Left kidney (tissue), 1 donor: ENCODE measurements at regions not wholly inside any gene's neighbourhood (a gene's known extent, or its start where the extent isn't known, plus 50 kb on each side); places are given as distances from the start of the nearest gene placed in this dataset.

Experiments
- DNase-seq: peaks from one replicate; pipeline ENCODE4 v3.0.0-alpha.2; 2013

GRCh38 chr5:133707629-133708028 lies 95.3 kb upstream of the FSTL4 start:
- no peak for DNase-seq

GRCh38 chr5:133706506-133707430 lies 94.4 kb upstream of the FSTL4 start:
- DNase-seq: no peak

GRCh38 chr5:133705331-133705730 lies 93.0 kb upstream of the FSTL4 start:
- no peak for DNase-seq

GRCh38 chr5:133704411-133704810 lies 92.1 kb upstream of the FSTL4 start:
- no peak for DNase-seq

GRCh38 chr5:133703935-133704334 lies 91.6 kb upstream of the FSTL4 start:
- DNase-seq: no peak

GRCh38 chr5:133702791-133703770 lies 90.7 kb upstream of the FSTL4 start:
- no peak for DNase-seq

- DNase-seq: no peak
Measured at GRCh38 chr5:133701871-133702270, 89.5 kb upstream of the FSTL4 start.

- DNase-seq: no peak
Measured at GRCh38 chr5:133700251-133700650, 87.9 kb upstream of the FSTL4 start.

- DNase-seq: no peak
Measured at GRCh38 chr5:133698646-133699526, 86.5 kb upstream of the FSTL4 start.

- no peak for DNase-seq
Measured at GRCh38 chr5:133698259-133698554, 85.9 kb upstream of the FSTL4 start.

GRCh38 chr5:133697536-133698258 lies 85.4 kb upstream of the FSTL4 start:
- DNase-seq: no peak

- no peak for DNase-seq
Measured at GRCh38 chr5:133696782-133697507, 84.6 kb upstream of the FSTL4 start.

- DNase-seq: no peak
Measured at GRCh38 chr5:133696006-133696584, 83.8 kb upstream of the FSTL4 start.

- no peak for DNase-seq
Measured at GRCh38 chr5:133694181-133694831, 82.0 kb upstream of the FSTL4 start.

GRCh38 chr5:133691448-133691847 lies 79.1 kb upstream of the FSTL4 start:
- DNase-seq: no peak

- DNase-seq: no peak
Measured at GRCh38 chr5:133690746-133691145, 78.4 kb upstream of the FSTL4 start.

- no peak for DNase-seq
Measured at GRCh38 chr5:133688391-133688790, 76.0 kb upstream of the FSTL4 start.

GRCh38 chr5:133687212-133688061 lies 75.1 kb upstream of the FSTL4 start:
- DNase-seq: no peak

- no peak for DNase-seq
Measured at GRCh38 chr5:133686566-133686965, 74.2 kb upstream of the FSTL4 start.
